SK-N-SH (cell line): ENCODE measurements at regions not wholly inside any gene's neighbourhood (a gene's known extent, or its start where the extent isn't known, plus 50 kb on each side); places are given as distances from the start of the nearest gene placed in this dataset.

Experiments used
- CTCF ChIA-PET: fragments of 300-600, 350-600 bp; formaldehyde crosslinking; extraction: SDS; loops from one replicate; lab custom pipeline; 2021; lab: Yijun Ruan, JAX
- POLR2A ChIA-PET: fragments of 350-600 bp; sonication (Branson Sonifier 250); formaldehyde crosslinking; extraction: SDS; loops from one replicate; lab custom pipeline; 2020; ENCODE audit warnings: antibody characterized with exemption, inconsistent platforms; lab: Yijun Ruan, JAX
- DNase-seq: peaks from one replicate; pipeline ENCODE4 v3.0.0; 2012
- H2AFZ ChIP-seq: fragments of 200-600 bp; sonication (generic); 2 replicates; pipeline ENCODE4 v1.8.1; 2016; ENCODE audit warnings: antibody characterized with exemption, mild to moderate bottlenecking, low read depth
- H3F3A ChIP-seq: fragments of 200-600 bp; sonication (generic); replicated peaks from 2 replicates; pipeline ENCODE3; 2016; ENCODE audit warnings: antibody characterized with exemption, mild to moderate bottlenecking; ENCODE audit not compliant: insufficient read depth
- H3K27ac ChIP-seq, 2 experiments: fragments of 200-500 bp in 1 of 2; fragments of 200-600 bp in 1 of 2; sonication (Bioruptor generic) in 1 of 2; sonication (generic), shearing (Covaris generic) in 1 of 2; 2 replicates each; pipeline versions ENCODE4 v1.5.1 to v1.6.1; 2014 to 2016; ENCODE audit warnings: low read depth in 2 of 2, inconsistent platforms in 1 of 2, low read length in 1 of 2, mild to moderate bottlenecking in 1 of 2, mixed read lengths in 1 of 2
- H3K27me3 ChIP-seq: fragments of 200-600 bp; sonication (generic), shearing (Covaris generic); 2 replicates; pipeline ENCODE4 v1.6.1; 2016; ENCODE audit warnings: mixed run types; ENCODE audit not compliant: insufficient read depth
- H3K36me3 ChIP-seq, 2 experiments: fragments of 200-500 bp in 1 of 2; fragments of 200-600 bp in 1 of 2; sonication (Bioruptor generic) in 1 of 2; sonication (generic) in 1 of 2; replicated peaks in 1 of 2; 2 replicates each; pipeline versions ENCODE3 to v1.5.1; 2014 to 2016; ENCODE audit warnings: low read length in 1 of 2, mild to moderate bottlenecking in 1 of 2; ENCODE audit not compliant: insufficient read depth in 2 of 2, control insufficient read depth in 1 of 2
- H3K4me1 ChIP-seq, 2 experiments: fragments of 200-500 bp in 1 of 2; fragments of 200-600 bp in 1 of 2; sonication (Bioruptor generic) in 1 of 2; sonication (generic), shearing (Covaris generic) in 1 of 2; 2 replicates each; pipeline versions ENCODE4 v1.5.1 to v1.6.1; 2014 to 2016; ENCODE audit warnings: low read depth in 1 of 2, low read length in 1 of 2, mixed run types in 1 of 2; ENCODE audit not compliant: insufficient read depth in 2 of 2, control insufficient read depth in 1 of 2
- H3K4me2 ChIP-seq: fragments of 200-600 bp; sonication (generic), shearing (Covaris generic); 2 replicates; pipeline ENCODE4 v1.6.1; 2017; ENCODE audit warnings: mixed run types
- H3K4me3 ChIP-seq, 2 experiments: fragments of 200-500 bp in 1 of 2; fragments of 200-600 bp in 1 of 2; sonication (Bioruptor generic) in 1 of 2; sonication (generic), shearing (Covaris generic) in 1 of 2; 2 replicates each; pipeline versions ENCODE4 v1.5.1 to v1.8.1; 2014 to 2016; ENCODE audit warnings: low read depth in 2 of 2, inconsistent platforms in 1 of 2, low read length in 1 of 2, mild to moderate bottlenecking in 1 of 2, mixed read lengths in 1 of 2, moderate library complexity in 1 of 2
- H3K79me2 ChIP-seq: fragments of 200-600 bp; sonication (generic); 2 replicates; pipeline ENCODE4 v1.8.1; 2017; ENCODE audit warnings: mild to moderate bottlenecking; ENCODE audit not compliant: insufficient read depth
- H3K9ac ChIP-seq: fragments of 200-600 bp; sonication (generic); 2 replicates; pipeline ENCODE4 v1.6.1; 2017; ENCODE audit warnings: mixed run types
- H3K9me2 ChIP-seq: fragments of 200-600 bp; sonication (generic); 2 replicates; pipeline ENCODE4 v1.6.1; 2017; ENCODE audit warnings: mixed run types
- H3K9me3 ChIP-seq: fragments of 200-600 bp; sonication (generic); 2 replicates; pipeline ENCODE4 v1.6.1; 2017; ENCODE audit warnings: mixed run types, mild to moderate bottlenecking, moderate library complexity
- H4K20me1 ChIP-seq: fragments of 200-600 bp; sonication (generic); 2 replicates; pipeline ENCODE4 v1.6.1; 2017; ENCODE audit warnings: mild to moderate bottlenecking, mixed run types; ENCODE audit not compliant: insufficient read depth
- CHD2 ChIP-seq: fragments of 150-350 bp; IDR thresholded peaks from 2 replicates; pipeline ENCODE4 v1.6.1; 2018; ENCODE audit warnings: low read length; ENCODE audit not compliant: partially characterized antibody
- FOSL2 ChIP-seq: IDR thresholded peaks from 2 replicates; pipeline ENCODE4 v1.4.0; 2012; ENCODE audit warnings: low read depth, mild to moderate bottlenecking, moderate library complexity, borderline replicate concordance
- GABPA ChIP-seq: IDR thresholded peaks from 2 replicates; pipeline ENCODE4 v1.4.0; 2012; ENCODE audit warnings: low read depth, mild to moderate bottlenecking
- GATA2 ChIP-seq: sonication (generic); formaldehyde crosslinking; IDR thresholded peaks from 2 replicates; pipeline ENCODE4 v1.5.0; 2020; ENCODE audit warnings: mild to moderate bottlenecking, missing genetic modification reagents
- MXI1 ChIP-seq: IDR thresholded peaks from 2 replicates; pipeline ENCODE4 v1.6.1; 2012; ENCODE audit warnings: mild to moderate bottlenecking, low read depth, low read length, improper control_type of control experiment
- NRF1 ChIP-seq: IDR thresholded peaks from 2 replicates; pipeline ENCODE4 v1.6.1; 2012; ENCODE audit warnings: low read depth, mild to moderate bottlenecking, low read length
- PBX3 ChIP-seq: IDR thresholded peaks from 2 replicates; pipeline ENCODE4; 2012
- RAD21 ChIP-seq: IDR thresholded peaks from 2 replicates; pipeline ENCODE4 v1.6.1; 2012; ENCODE audit warnings: mild to moderate bottlenecking, low read length
- REST ChIP-seq: IDR thresholded peaks from 2 replicates; pipeline ENCODE4 v1.6.1; 2012; ENCODE audit warnings: mild to moderate bottlenecking, low read depth, low read length, moderate library complexity
- SIN3A ChIP-seq: IDR thresholded peaks from 2 replicates; pipeline ENCODE4 v1.6.1; 2012; ENCODE audit warnings: low read depth, mild to moderate bottlenecking, low read length, moderate library complexity, borderline replicate concordance
- USF1 ChIP-seq: IDR thresholded peaks from 2 replicates; pipeline ENCODE4 v1.4.0; 2012; ENCODE audit warnings: low read depth, borderline replicate concordance
- USF2 ChIP-seq: fragments of 150-350 bp; IDR thresholded peaks from 2 replicates; pipeline ENCODE4 v1.6.1; 2017; ENCODE audit warnings: antibody characterized with exemption, low read length, low read depth, borderline replicate concordance
- YY1 ChIP-seq: IDR thresholded peaks from 2 replicates; pipeline ENCODE4 v1.4.0; 2012; ENCODE audit warnings: low read depth, mild to moderate bottlenecking
- ZBTB33 ChIP-seq: IDR thresholded peaks from 2 replicates; pipeline ENCODE4 v1.4.0; 2012; ENCODE audit warnings: low read depth, borderline replicate concordance
- WGBS: methylation state at CpG from one replicate; pipeline ENCODE4 v1.1.6; 2017; ENCODE audit warnings: low lambda C conversion rate; 5-methylcytosine and 5-hydroxymethylcytosine counted together

- H3K9ac ChIP-seq, result no peak overlapping the region
- no peak for DNase-seq
- H3K9me2 ChIP-seq, result no peaks in the 10 kb centered on the region
- TF ChIP-seq GATA2 (CRISPR knock-in tag), result peak; percentile 8; the same call in 1 of the 2 replicates
- no peak for TF ChIP-seq YY1
- WGBS, result 39% methylated on average over 13 of the region's 13 CpGs
- H3K27ac ChIP-seq, result no peak overlapping the region
- peaks cover 3% of the 10 kb centered on the region; the same call in 1 of the 2 replicates for H3K9me3 ChIP-seq
- ChIA-PET CTCF (interaction anchor here (0.8 to 4.0 kb wide), 5 partner anchors 11 to 87 kb away, joined by 3 to 26 read pairs (median 7); no protein-coding TSS in a partner anchor), POLR2A (no interaction called here)
- H3K4me1 ChIP-seq, result peaks cover 0 to 3% of the 10 kb centered on the region in 2 experiments; a peak in 1 of 4 replicates
- no peak overlapping the region for H3K4me2 ChIP-seq
- H4K20me1 ChIP-seq, result no peaks in the 10 kb centered on the region
- no peak overlapping the region for H2AFZ ChIP-seq
- no peaks in the 10 kb centered on the region for H3K79me2 ChIP-seq
- H3F3A ChIP-seq, result no peaks in the 10 kb centered on the region
- no peaks in the 10 kb centered on the region for H3K36me3 ChIP-seq
- H3K27me3 ChIP-seq, result no peaks in the 10 kb centered on the region; the same call in 1 of the 2 replicates
- H3K4me3 ChIP-seq, result no peak overlapping the region
Measured at GRCh38 chr22:19643448-19644313, 70.6 kb upstream of the SEPTIN5 start.

GRCh38 chr22:19644314-19645223 is 69.7 kb upstream of the SEPTIN5 start:
- ChIA-PET CTCF (interaction anchor here (0.8 to 4.0 kb wide), 7 partner anchors 12 to 86 kb away, joined by 3 to 26 read pairs (median 6); no protein-coding TSS in a partner anchor), POLR2A (no interaction called here)
- Histone ChIP-seq H3K79me2 (no peaks in the 10 kb centered on the region), H3K9me2 (no peaks in the 10 kb centered on the region), H4K20me1 (no peaks in the 10 kb centered on the region), H3K4me3 (no peak overlapping the region), H3F3A (no peaks in the 10 kb centered on the region), H3K27me3 (no peaks in the 10 kb centered on the region; the same call in 1 of the 2 replicates), H3K9ac (no peak overlapping the region), H3K4me1 (peaks cover 0 to 3% of the 10 kb centered on the region in 2 experiments; a peak in 1 of 4 replicates), H3K27ac (no peak overlapping the region), H3K4me2 (no peak overlapping the region), H3K9me3 (peaks cover 11% of the 10 kb centered on the region; the same call in 1 of the 2 replicates), H3K36me3 (no peaks in the 10 kb centered on the region), H2AFZ (no peak overlapping the region)
- WGBS, result 39% methylated on average over 10 of the region's 12 CpGs
- DNase-seq, result peak; percentile 19
- no peak for TF ChIP-seq REST
- TF ChIP-seq PBX3, result no peak
- no peak for TF ChIP-seq ZBTB33
- no peak for TF ChIP-seq SIN3A
- TF ChIP-seq RAD21, result no peak
- TF ChIP-seq FOSL2, result no peak
- no peak for TF ChIP-seq GABPA
- TF ChIP-seq USF2, result no peak
- no peak for TF ChIP-seq CHD2
- TF ChIP-seq NRF1, result no peak
- no peak for TF ChIP-seq YY1
- no peak for TF ChIP-seq MXI1
- no peak for TF ChIP-seq USF1
